PC-9 (cell line): ENCODE measurements at regions not wholly inside any gene's neighbourhood (a gene's known extent, or its start where the extent isn't known, plus 50 kb on each side); places are given as distances from the start of the nearest gene placed in this dataset.
"Not testable (repeated sequence)": the region's sequence is repeated elsewhere in the genome, so short reads cannot be mapped to it uniquely, and the experiment has no call there.

ENCODE experiments used
- CTCF ChIP-seq: fragments of 200-600 bp; sonication (generic); conservative IDR thresholded peaks from 2 replicates; pipeline ENCODE4 v1.6.1; 2017; ENCODE audit warnings: mixed run types, antibody characterized with exemption, mild to moderate bottlenecking, moderate library complexity
- EZH2 ChIP-seq: fragments of 200-600 bp; sonication (generic); IDR thresholded peaks from 2 replicates; pipeline ENCODE4 v1.8.0; 2017; ENCODE audit warnings: antibody characterized with exemption, low read depth

GRCh38 chr5:124103056-124103455, 591.1 kb downstream of the CSNK1G3 start:
- not testable (repeated sequence) for TF ChIP-seq CTCF, EZH2
